ENCODE measurements at regions not wholly inside any gene's neighbourhood (a gene's known extent, or its start where the extent isn't known, plus 50 kb on each side); places are given as distances from the start of the nearest gene placed in this dataset.

GRCh38 chr4:81786766-81787165 lies 315.1 kb upstream of the RASGEF1B start:
- no peak overlapping the region for H3K9ac ChIP-seq (ENCODE audit: extremely low read depth, low read length, poor library complexity, severe bottlenecking)
- Mint-ChIP-seq H3K27me3 (ENCODE audit: insufficient read depth) (no peaks in the 10 kb centered on the region), H3K4me1 (peaks cover 13% of the 10 kb centered on the region), H3K36me3 (ENCODE audit: low read depth) (no peaks in the 10 kb centered on the region), H3K4me3 (no peak overlapping the region), H3K27ac (no peak overlapping the region), H3K9me3 (no peaks in the 10 kb centered on the region)
- 93% methylated on average over 1 of the region's 1 CpG; no CpG with 5 or more reads in 1 of the 2 experiments for WGBS, 2 experiments (ENCODE audit: insufficient coverage in 1 of 2, insufficient read length in 1 of 2)
- H3K9me3 ChIP-seq (ENCODE audit: control insufficient read depth, low read length), result no peaks in the 10 kb centered on the region
- H3K36me3 ChIP-seq (ENCODE audit: control insufficient read depth, insufficient read depth, low read length), result no peaks in the 10 kb centered on the region
- TF ChIP-seq CTCF (conservative IDR thresholded peaks at IDR 0.05), result no peak
- no peak for DNase-seq
- H3K4me3 ChIP-seq (ENCODE audit: low read length), result no peak overlapping the region
- H3K27ac ChIP-seq (ENCODE audit: low read depth, low read length), result no peak overlapping the region
- peaks cover under 1% of the 10 kb centered on the region for H3K4me1 ChIP-seq (ENCODE audit: control insufficient read depth, insufficient read depth, low read length)
- H3K27me3 ChIP-seq (ENCODE audit: control insufficient read depth, insufficient read depth, low read length, poor library complexity, severe bottlenecking), result no peaks in the 10 kb centered on the region

- Mint-ChIP-seq H3K36me3 (ENCODE audit: low read depth) (no peaks in the 10 kb centered on the region), H3K27ac (no peak overlapping the region), H3K9me3 (no peaks in the 10 kb centered on the region), H3K27me3 (ENCODE audit: insufficient read depth) (no peaks in the 10 kb centered on the region), H3K4me1 (peaks cover 18% of the 10 kb centered on the region), H3K4me3 (no peak overlapping the region)
- H3K36me3 ChIP-seq (ENCODE audit: control insufficient read depth, insufficient read depth, low read length), result no peaks in the 10 kb centered on the region
- no peak overlapping the region for H3K27ac ChIP-seq (ENCODE audit: low read depth, low read length)
- H3K4me1 ChIP-seq (ENCODE audit: control insufficient read depth, insufficient read depth, low read length), result peaks cover 6% of the 10 kb centered on the region
- no peak for TF ChIP-seq CTCF (conservative IDR thresholded peaks at IDR 0.05)
- no peak overlapping the region for H3K4me3 ChIP-seq (ENCODE audit: low read length)
- DNase-seq, result no peak
- WGBS, 2 experiments (ENCODE audit: insufficient coverage in 1 of 2, insufficient read length in 1 of 2), result 79 to 92% methylated on average over 4 of the region's 4 CpGs
- no peaks in the 10 kb centered on the region for H3K27me3 ChIP-seq (ENCODE audit: control insufficient read depth, insufficient read depth, low read length, poor library complexity, severe bottlenecking)
- no peaks in the 10 kb centered on the region for H3K9me3 ChIP-seq (ENCODE audit: control insufficient read depth, low read length)
- H3K9ac ChIP-seq (ENCODE audit: extremely low read depth, low read length, poor library complexity, severe bottlenecking), result no peak overlapping the region
Observed at GRCh38 chr4:81786063-81786763, 314.5 kb upstream of the RASGEF1B start.

GRCh38 chr4:81785338-81785737 lies 313.6 kb upstream of the RASGEF1B start:
- H3K27me3 Mint-ChIP-seq (ENCODE audit: insufficient read depth), result no peaks in the 10 kb centered on the region
- no peaks in the 10 kb centered on the region for H3K9me3 Mint-ChIP-seq
- 93 to 95% methylated on average over 2 of the region's 4 CpGs for WGBS, 2 experiments (ENCODE audit: insufficient coverage in 1 of 2, insufficient read length in 1 of 2)

More at GRCh38 chr4:81785338-81785737, 313.6 kb upstream of the RASGEF1B start:
- peaks cover 11% of the 10 kb centered on the region for H3K4me1 ChIP-seq (ENCODE audit: control insufficient read depth, insufficient read depth, low read length)
- no peaks in the 10 kb centered on the region for H3K36me3 Mint-ChIP-seq (ENCODE audit: low read depth)
- H3K4me3 ChIP-seq (ENCODE audit: low read length), result no peak overlapping the region
- no peaks in the 10 kb centered on the region for H3K27me3 ChIP-seq (ENCODE audit: control insufficient read depth, insufficient read depth, low read length, poor library complexity, severe bottlenecking)
- DNase-seq, result no peak
- no peak overlapping the region for H3K27ac ChIP-seq (ENCODE audit: low read depth, low read length)
- H3K36me3 ChIP-seq (ENCODE audit: control insufficient read depth, insufficient read depth, low read length), result no peaks in the 10 kb centered on the region
- no peak for TF ChIP-seq CTCF (conservative IDR thresholded peaks at IDR 0.05)
- H3K9ac ChIP-seq (ENCODE audit: extremely low read depth, low read length, poor library complexity, severe bottlenecking), result no peak overlapping the region
- peaks cover 22% of the 10 kb centered on the region for H3K4me1 Mint-ChIP-seq
- H3K27ac Mint-ChIP-seq, result no peak overlapping the region
- H3K9me3 ChIP-seq (ENCODE audit: control insufficient read depth, low read length), result no peaks in the 10 kb centered on the region
- no peak overlapping the region for H3K4me3 Mint-ChIP-seq
